ENCODE measurements at regions not wholly inside any gene's neighbourhood (a gene's known extent, or its start where the extent isn't known, plus 50 kb on each side); places are given as distances from the start of the nearest gene placed in this dataset.

DNA sequence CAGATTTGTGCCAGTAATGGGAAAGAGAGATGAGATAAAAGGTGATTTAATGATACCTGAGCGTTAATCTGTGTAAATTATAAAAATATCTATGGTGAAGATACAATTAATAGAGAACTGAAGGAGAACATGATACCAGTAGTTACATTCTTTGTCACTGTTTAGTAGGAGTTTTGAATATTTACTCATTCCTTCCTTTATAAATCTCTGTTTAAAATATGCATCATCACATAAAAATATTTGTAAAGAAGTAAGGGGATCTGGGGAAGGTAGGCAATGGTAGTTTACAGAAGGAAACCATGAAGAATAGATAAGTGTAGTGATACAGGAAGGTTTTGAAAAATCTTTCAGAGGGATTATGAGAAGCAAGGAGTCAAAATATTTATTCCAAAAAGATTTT is 190.6 kb upstream of the PCDH18 start:
- Histone ChIP-seq H2BK120ac (ENCODE audit: low read depth, low read length) (no peak overlapping the region), H3K79me1 (ENCODE audit: low read depth in 1 of 2, low read length in 2 of 2) (no peaks in the 10 kb centered on the region), H2BK5ac (ENCODE audit: low read depth, low read length, poor library complexity, severe bottlenecking) (no peak overlapping the region), H3K4me1 (ENCODE audit: control insufficient read depth, insufficient read depth, low read length) (no peaks in the 10 kb centered on the region), H3K9ac (ENCODE audit: low read depth, low read length) (no peak overlapping the region), H4K20me1 (ENCODE audit: insufficient read depth, low read length) (no peaks in the 10 kb centered on the region), H2AFZ (replicated peaks; ENCODE audit: low read length, poor library complexity) (no peak overlapping the region), H3K23ac (ENCODE audit: low read depth, low read length) (no peak overlapping the region), H2BK15ac (ENCODE audit: low read depth, low read length) (no peak overlapping the region), H3K9me1 (ENCODE audit: insufficient read depth, low read length) (no peaks in the 10 kb centered on the region), H3K27ac (ENCODE audit: insufficient read depth, low read length) (no peak overlapping the region), H3K9me3 (ENCODE audit: control insufficient read depth, insufficient read depth, low read length) (no peaks in the 10 kb centered on the region), H2AK9ac (replicated peaks; ENCODE audit: low read depth, low read length, poor library complexity) (no peak overlapping the region), H4K91ac (ENCODE audit: insufficient read depth, low read depth, low read length) (no peak overlapping the region), H3K27me3 (ENCODE audit: control insufficient read depth, insufficient read depth, low read length) (no peaks in the 10 kb centered on the region), H3K18ac (ENCODE audit: low read depth, low read length) (no peak overlapping the region), H4K5ac (ENCODE audit: low read depth, low read length) (no peak overlapping the region), H3K14ac (replicated peaks; ENCODE audit: low read depth, low read length) (no peak overlapping the region), H3K4me2 (ENCODE audit: low read depth, low read length) (no peak overlapping the region), H3K4me3 (ENCODE audit: insufficient read depth, low read depth, low read length) (no peak overlapping the region), H3K56ac (ENCODE audit: extremely low read depth, insufficient read depth, low read length) (no peak overlapping the region), H2BK20ac (ENCODE audit: low read depth, low read length) (no peak overlapping the region), H3K36me3 (ENCODE audit: control insufficient read depth, insufficient read depth, low read length) (no peaks in the 10 kb centered on the region), H3K4ac (ENCODE audit: low read depth, low read length) (no peak overlapping the region), H4K8ac (ENCODE audit: low read depth in 2 of 2, low read length in 2 of 2) (no peak overlapping the region), H2AK5ac (ENCODE audit: low read depth, low read length) (no peak overlapping the region)
- peak; percentile 51 for ATAC-seq (ENCODE audit: low read depth)
- intact Hi-C loops (cut with micrococcal nuclease): no loop called here
- TF ChIP-seq SMC3 (IDR thresholded peaks at IDR 0.05; ENCODE audit: low read depth, low read length) (no peak), RFX5 (IDR thresholded peaks at IDR 0.05; ENCODE audit: low read depth, low read length) (no peak), NFE2L2 (IDR thresholded peaks at IDR 0.05; ENCODE audit: low read depth, low read length) (no peak), MXI1 (IDR thresholded peaks at IDR 0.05; ENCODE audit: borderline replicate concordance, low read depth, low read length) (no peak), ELK1 (IDR thresholded peaks at IDR 0.05; ENCODE audit: borderline replicate concordance, low read depth, low read length) (no peak), USF2 (IDR thresholded peaks at IDR 0.05; ENCODE audit: low read depth, low read length) (no peak), RCOR1 (IDR thresholded peaks at IDR 0.05; ENCODE audit: insufficient replicate concordance, low read length) (no peak), FOS (IDR thresholded peaks at IDR 0.05; ENCODE audit: low read depth, low read length) (no peak), CHD1 (IDR thresholded peaks at IDR 0.05; ENCODE audit: low read depth, low read length) (no peak), POLR2A (IDR thresholded peaks at IDR 0.05; ENCODE audit: low read depth, low read length) (no peak), MAZ (IDR thresholded peaks at IDR 0.05; ENCODE audit: borderline replicate concordance, low read depth, low read length) (no peak), MAFK (IDR thresholded peaks at IDR 0.05; ENCODE audit: low read depth, low read length) (no peak), CEBPB (IDR thresholded peaks at IDR 0.05; ENCODE audit: low read depth, low read length) (no peak)
- TF ChIP-seq, protein P1, sequence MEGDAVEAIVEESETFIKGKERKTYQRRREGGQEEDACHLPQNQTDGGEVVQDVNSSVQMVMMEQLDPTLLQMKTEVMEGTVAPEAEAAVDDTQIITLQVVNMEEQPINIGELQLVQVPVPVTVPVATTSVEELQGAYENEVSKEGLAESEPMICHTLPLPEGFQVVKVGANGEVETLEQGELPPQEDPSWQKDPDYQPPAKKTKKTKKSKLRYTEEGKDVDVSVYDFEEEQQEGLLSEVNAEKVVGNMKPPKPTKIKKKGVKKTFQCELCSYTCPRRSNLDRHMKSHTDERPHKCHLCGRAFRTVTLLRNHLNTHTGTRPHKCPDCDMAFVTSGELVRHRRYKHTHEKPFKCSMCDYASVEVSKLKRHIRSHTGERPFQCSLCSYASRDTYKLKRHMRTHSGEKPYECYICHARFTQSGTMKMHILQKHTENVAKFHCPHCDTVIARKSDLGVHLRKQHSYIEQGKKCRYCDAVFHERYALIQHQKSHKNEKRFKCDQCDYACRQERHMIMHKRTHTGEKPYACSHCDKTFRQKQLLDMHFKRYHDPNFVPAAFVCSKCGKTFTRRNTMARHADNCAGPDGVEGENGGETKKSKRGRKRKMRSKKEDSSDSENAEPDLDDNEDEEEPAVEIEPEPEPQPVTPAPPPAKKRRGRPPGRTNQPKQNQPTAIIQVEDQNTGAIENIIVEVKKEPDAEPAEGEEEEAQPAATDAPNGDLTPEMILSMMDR (conservative IDR thresholded peaks at IDR 0.05; ENCODE audit: low read depth, low read length): no peak
- in situ Hi-C loops (cut with MboI; ENCODE audit: low sequenced_read_pairs): no loop called here
- CTCF ChIA-PET: no interaction called here
- dilution Hi-C loops (cut with HindIII; ENCODE audit: low sequenced_read_pairs, unreplicated experiment): no loop called here
- BruUV-seq (replicated peaks): no TSS peak
- POLR2A ChIA-PET (ENCODE audit: unreplicated experiment): no interaction called here
- no peak for DNase-seq
- WGBS, 2 experiments (ENCODE audit: extremely low coverage in 2 of 2, insufficient read length in 1 of 2): no CpG with 5 or more reads among the region's 1 CpG

Measured in IMR-90 (cell line).